H9 (cell line): ENCODE measurements at regions not wholly inside any gene's neighbourhood (a gene's known extent, or its start where the extent isn't known, plus 50 kb on each side); places are given as distances from the start of the nearest gene placed in this dataset.

Source experiments
- DNase-seq: peaks from one replicate; pipeline ENCODE4 v3.0.0-alpha.2; 2017
- H2AFZ ChIP-seq: one replicate; pipeline ENCODE4 v1.6.1; 2013; ENCODE audit warnings: mild to moderate bottlenecking, low read length, control low read depth, moderate library complexity
- H2AK5ac ChIP-seq: 2 replicates; pipeline ENCODE4 v1.6.1; 2013; ENCODE audit warnings: low read length, control low read depth, mixed read lengths; ENCODE audit not compliant: insufficient read length
- H2BK120ac ChIP-seq: one replicate; pipeline ENCODE4 v1.6.1; 2013; ENCODE audit warnings: low read depth, mild to moderate bottlenecking, low read length, control low read depth, inconsistent platforms; ENCODE audit not compliant: poor library complexity, severe bottlenecking
- H2BK12ac ChIP-seq: 2 replicates; pipeline ENCODE4 v1.6.1; 2013; ENCODE audit warnings: low read length, control low read depth, mixed read lengths, low read depth; ENCODE audit not compliant: insufficient read length
- H2BK15ac ChIP-seq: 2 replicates; pipeline ENCODE4 v1.6.1; 2013; ENCODE audit warnings: low read depth, low read length, control low read depth
- H2BK20ac ChIP-seq: one replicate; pipeline ENCODE4 v1.6.1; 2013; ENCODE audit warnings: low read depth, mild to moderate bottlenecking, low read length, control low read depth, inconsistent platforms; ENCODE audit not compliant: poor library complexity, severe bottlenecking
- H2BK5ac ChIP-seq: 2 replicates; pipeline ENCODE4 v1.6.1; 2013; ENCODE audit warnings: low read length, control low read depth, mixed read lengths; ENCODE audit not compliant: insufficient read length
- H3K14ac ChIP-seq: 2 replicates; pipeline ENCODE4 v1.6.1; 2013; ENCODE audit warnings: low read length, control low read depth; ENCODE audit not compliant: insufficient read depth
- H3K18ac ChIP-seq: 2 replicates; pipeline ENCODE4 v1.6.1; 2013; ENCODE audit warnings: low read depth, mild to moderate bottlenecking, mixed read lengths, low read length, control low read depth; ENCODE audit not compliant: insufficient read length
- H3K23ac ChIP-seq: 2 replicates; pipeline ENCODE4 v1.6.1; 2013; ENCODE audit warnings: low read length, control low read depth, mixed read lengths, low read depth; ENCODE audit not compliant: insufficient read length
- H3K23me2 ChIP-seq: 2 replicates; pipeline ENCODE4 v1.6.1; 2013; ENCODE audit warnings: low read depth, mild to moderate bottlenecking, mixed read lengths, low read length, control low read depth; ENCODE audit not compliant: insufficient read length, poor library complexity, severe bottlenecking
- H3K27ac ChIP-seq: 2 replicates; pipeline ENCODE4 v1.5.1; 2013; ENCODE audit warnings: low read length, control low read depth, mixed read lengths, low read depth; ENCODE audit not compliant: insufficient read length
- H3K27me3 ChIP-seq: 2 replicates; pipeline ENCODE4 v1.6.1; 2013; ENCODE audit warnings: low read length, control low read depth, inconsistent platforms; ENCODE audit not compliant: insufficient read depth
- H3K4ac ChIP-seq: 2 replicates; pipeline ENCODE4 v1.6.1; 2013; ENCODE audit warnings: low read depth, mild to moderate bottlenecking, control low read depth, inconsistent platforms, low read length, moderate library complexity
- H3K4me1 ChIP-seq: 2 replicates; pipeline ENCODE4 v1.6.1; 2013; ENCODE audit warnings: low read length, control low read depth, inconsistent platforms; ENCODE audit not compliant: insufficient read depth
- H3K4me2 ChIP-seq: 2 replicates; pipeline ENCODE4 v1.6.1; 2013; ENCODE audit warnings: low read length, control low read depth, mixed read lengths; ENCODE audit not compliant: insufficient read length, insufficient read depth
- H3K56ac ChIP-seq: 2 replicates; pipeline ENCODE4 v1.6.1; 2013; ENCODE audit warnings: low read depth, mild to moderate bottlenecking, mixed read lengths, low read length, control low read depth; ENCODE audit not compliant: insufficient read length
- H3K79me1 ChIP-seq: 2 replicates; pipeline ENCODE4 v1.6.1; 2013; ENCODE audit warnings: low read depth, mild to moderate bottlenecking, moderate library complexity, low read length, control low read depth, inconsistent platforms; ENCODE audit not compliant: insufficient read depth, poor library complexity, severe bottlenecking
- H3K79me2 ChIP-seq: 2 replicates; pipeline ENCODE4 v1.6.1; 2013; ENCODE audit warnings: low read length, control low read depth, inconsistent platforms; ENCODE audit not compliant: insufficient read depth
- H3K9ac ChIP-seq: 2 replicates; pipeline ENCODE4 v1.6.1; 2013; ENCODE audit warnings: low read length, control low read depth, mixed read lengths; ENCODE audit not compliant: insufficient read length; ENCODE audit errors: extremely low read depth
- H3K9me3 ChIP-seq: one replicate; pipeline ENCODE4 v1.6.1; 2013; ENCODE audit warnings: low read depth, low read length, inconsistent platforms; ENCODE audit not compliant: control insufficient read depth
- H3T11ph ChIP-seq: one replicate; pipeline ENCODE4 v1.6.1; 2013; ENCODE audit warnings: mild to moderate bottlenecking, low read length, control low read depth, inconsistent platforms
- H4K20me1 ChIP-seq: one replicate; pipeline ENCODE4 v1.6.1; 2013; ENCODE audit not compliant: control insufficient read depth, insufficient read length, insufficient read depth
- H4K5ac ChIP-seq: 2 replicates; pipeline ENCODE4 v1.6.1; 2013; ENCODE audit warnings: low read depth, mild to moderate bottlenecking, mixed read lengths, low read length, control low read depth; ENCODE audit not compliant: insufficient read length
- H4K8ac ChIP-seq: replicated peaks from 2 replicates; pipeline ENCODE4 v1.6.1; 2013; ENCODE audit warnings: low read length, control low read depth, mixed read lengths, low read depth; ENCODE audit not compliant: insufficient read length
- H4K91ac ChIP-seq: 2 replicates; pipeline ENCODE4 v1.6.1; 2013; ENCODE audit warnings: low read depth, mild to moderate bottlenecking, moderate library complexity, mixed read lengths, low read length, control low read depth; ENCODE audit not compliant: insufficient read length
- H3K27ac Mint-ChIP-seq, 3 experiments: 2 replicates in 2 of 3; 3 replicates in 1 of 3; pipeline ENCODE4 v1.8.0; 2020 to 2021; ENCODE audit warnings: mixed read lengths in 3 of 3, mild to moderate bottlenecking in 1 of 3, moderate library complexity in 1 of 3
- H3K27me3 Mint-ChIP-seq: 2 replicates; pipeline ENCODE4 v1.8.0; 2021; ENCODE audit warnings: low read depth, mild to moderate bottlenecking, moderate library complexity, mixed read lengths
- H3K36me3 Mint-ChIP-seq, 3 experiments: 2 replicates in 2 of 3; 3 replicates in 1 of 3; pipeline ENCODE4 v1.8.0; 2020 to 2021; ENCODE audit warnings: low read depth in 3 of 3, mixed read lengths in 3 of 3; ENCODE audit not compliant: insufficient read depth in 1 of 3
- H3K4me1 Mint-ChIP-seq, 2 experiments: 2 replicates each; pipeline ENCODE4 v1.8.0; 2020; ENCODE audit warnings: mixed read lengths in 2 of 2
- H3K4me3 Mint-ChIP-seq, 2 experiments: 2 replicates in 1 of 2; 3 replicates in 1 of 2; pipeline ENCODE4 v1.8.0; 2020 to 2021; ENCODE audit warnings: mild to moderate bottlenecking in 2 of 2, mixed read lengths in 2 of 2, moderate library complexity in 1 of 2
- H3K9me3 Mint-ChIP-seq, 2 experiments: 2 replicates in 1 of 2; 3 replicates in 1 of 2; pipeline ENCODE4 v1.8.0; 2020; ENCODE audit warnings: mild to moderate bottlenecking in 2 of 2, mixed read lengths in 2 of 2, moderate library complexity in 1 of 2
- TF ChIP-seq, protein P1 (sequence below): fragments of 200-600 bp; sonication (generic); conservative IDR thresholded peaks from 3 replicates; pipeline ENCODE4 v1.8.0; 2021; ENCODE audit warnings: antibody characterized with exemption, mild to moderate bottlenecking

DNA sequence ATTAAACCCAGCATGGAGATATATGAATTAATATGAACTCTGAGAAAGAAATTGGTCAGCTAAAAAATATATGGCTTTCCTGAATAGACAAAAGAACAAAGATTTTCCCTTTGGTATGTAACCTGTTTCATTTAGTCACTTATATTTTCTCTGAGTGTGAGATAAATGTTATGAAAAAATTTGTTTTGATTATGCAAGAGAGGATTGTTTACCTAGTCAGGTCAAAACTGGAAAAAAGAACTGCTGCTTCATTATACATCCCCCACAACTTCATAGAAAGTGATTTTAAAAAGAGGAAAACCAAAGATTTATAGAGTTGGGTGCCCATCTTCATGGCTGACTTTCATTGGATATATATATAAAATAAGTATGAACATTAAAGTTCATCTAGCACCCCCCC is 242.2 kb upstream of the FN1 start:
- no peak overlapping the region for H4K5ac ChIP-seq
- no peak overlapping the region for H2BK20ac ChIP-seq
- H3K9ac ChIP-seq = no peak overlapping the region
- H3K56ac ChIP-seq = no peak overlapping the region
- H3K4me3 Mint-ChIP-seq = no peak overlapping the region
- H3K36me3 Mint-ChIP-seq = no peaks in the 10 kb centered on the region
- H4K8ac ChIP-seq = no peak overlapping the region
- H3K79me1 ChIP-seq = no peaks in the 10 kb centered on the region
- H3K4me1 ChIP-seq = no peaks in the 10 kb centered on the region
- H2BK12ac ChIP-seq = no peak overlapping the region
- H3T11ph ChIP-seq = no peak overlapping the region
- H3K79me2 ChIP-seq = no peaks in the 10 kb centered on the region
- H3K27me3 Mint-ChIP-seq = no peaks in the 10 kb centered on the region
- no peak overlapping the region for H2AK5ac ChIP-seq
- H3K4ac ChIP-seq = no peak overlapping the region
- H2BK5ac ChIP-seq = no peak overlapping the region
- no peak overlapping the region for H3K14ac ChIP-seq
- H3K18ac ChIP-seq = no peak overlapping the region
- H2BK120ac ChIP-seq = no peak overlapping the region
- no peak overlapping the region for H3K4me2 ChIP-seq
- no peaks in the 10 kb centered on the region; a peak in 2 of 5 replicates for H3K9me3 Mint-ChIP-seq
- no peak for DNase-seq
- H2BK15ac ChIP-seq = no peak overlapping the region
- no peak overlapping the region for H2AFZ ChIP-seq
- H3K27me3 ChIP-seq = no peaks in the 10 kb centered on the region
- no peak overlapping the region for H3K27ac Mint-ChIP-seq
- H4K20me1 ChIP-seq = no peaks in the 10 kb centered on the region
- H3K27ac ChIP-seq = no peak overlapping the region
- H4K91ac ChIP-seq = no peak overlapping the region
- H3K23me2 ChIP-seq = no peaks in the 10 kb centered on the region
- TF ChIP-seq, protein P1, sequence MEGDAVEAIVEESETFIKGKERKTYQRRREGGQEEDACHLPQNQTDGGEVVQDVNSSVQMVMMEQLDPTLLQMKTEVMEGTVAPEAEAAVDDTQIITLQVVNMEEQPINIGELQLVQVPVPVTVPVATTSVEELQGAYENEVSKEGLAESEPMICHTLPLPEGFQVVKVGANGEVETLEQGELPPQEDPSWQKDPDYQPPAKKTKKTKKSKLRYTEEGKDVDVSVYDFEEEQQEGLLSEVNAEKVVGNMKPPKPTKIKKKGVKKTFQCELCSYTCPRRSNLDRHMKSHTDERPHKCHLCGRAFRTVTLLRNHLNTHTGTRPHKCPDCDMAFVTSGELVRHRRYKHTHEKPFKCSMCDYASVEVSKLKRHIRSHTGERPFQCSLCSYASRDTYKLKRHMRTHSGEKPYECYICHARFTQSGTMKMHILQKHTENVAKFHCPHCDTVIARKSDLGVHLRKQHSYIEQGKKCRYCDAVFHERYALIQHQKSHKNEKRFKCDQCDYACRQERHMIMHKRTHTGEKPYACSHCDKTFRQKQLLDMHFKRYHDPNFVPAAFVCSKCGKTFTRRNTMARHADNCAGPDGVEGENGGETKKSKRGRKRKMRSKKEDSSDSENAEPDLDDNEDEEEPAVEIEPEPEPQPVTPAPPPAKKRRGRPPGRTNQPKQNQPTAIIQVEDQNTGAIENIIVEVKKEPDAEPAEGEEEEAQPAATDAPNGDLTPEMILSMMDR = no peak
- peaks cover 0 to 5% of the 10 kb centered on the region in 2 experiments; a peak in 1 of 4 replicates for H3K4me1 Mint-ChIP-seq
- no peaks in the 10 kb centered on the region for H3K9me3 ChIP-seq
- H3K23ac ChIP-seq = no peak overlapping the region
